ENCODE measurements at regions not wholly inside any gene's neighbourhood (a gene's known extent, or its start where the extent isn't known, plus 50 kb on each side); places are given as distances from the start of the nearest gene placed in this dataset.
"Not testable (repeated sequence)": the region's sequence is repeated elsewhere in the genome, so short reads cannot be mapped to it uniquely, and the experiment has no call there.

- H3K27ac ChIP-seq (ENCODE audit: low read length), result no peak overlapping the region
- H3K9me3 ChIP-seq (ENCODE audit: control insufficient read depth, low read length), result no peaks in the 10 kb centered on the region
- H3K4me1 ChIP-seq (ENCODE audit: control insufficient read depth, insufficient read depth, low read length), result no peaks in the 10 kb centered on the region
- H3K4me3 ChIP-seq (ENCODE audit: low read length), result no peak overlapping the region
- no peaks in the 10 kb centered on the region for H3K27me3 ChIP-seq (ENCODE audit: control insufficient read depth, insufficient read depth)
- DNase-seq (no peak), ATAC-seq (no peak)
- WGBS, result 80% methylated on average over 9 of the region's 9 CpGs
- intact Hi-C loops (cut with DNase I), result no loop called here
Observed at GRCh38 chr6:40152701-40153436, 218.6 kb upstream of the MOCS1 start.

GRCh38 chr6:40152196-40152595 is 217.9 kb upstream of the MOCS1 start:
- H3K27me3 ChIP-seq (ENCODE audit: control insufficient read depth, insufficient read depth), result no peaks in the 10 kb centered on the region
- no peak for DNase-seq

GRCh38 chr6:40148882-40149573 is 214.8 kb upstream of the MOCS1 start:
- no peak overlapping the region for H3K4me3 ChIP-seq (ENCODE audit: low read length)
- DNase-seq, result no peak
- H3K27ac ChIP-seq (ENCODE audit: low read length), result no peak overlapping the region
- no peaks in the 10 kb centered on the region for H3K27me3 ChIP-seq (ENCODE audit: control insufficient read depth, insufficient read depth)
- no peaks in the 10 kb centered on the region for H3K9me3 ChIP-seq (ENCODE audit: control insufficient read depth, low read length)
- no peaks in the 10 kb centered on the region for H3K4me1 ChIP-seq (ENCODE audit: control insufficient read depth, insufficient read depth, low read length)
- ATAC-seq, result no peak
- 76% methylated on average over 2 of the region's 2 CpGs for WGBS
- intact Hi-C loops (cut with DNase I), result no loop called here

More at GRCh38 chr6:40152196-40152595, 217.9 kb upstream of the MOCS1 start:
- H3K9me3 ChIP-seq (ENCODE audit: control insufficient read depth, low read length), result no peaks in the 10 kb centered on the region
- H3K4me1 ChIP-seq (ENCODE audit: control insufficient read depth, insufficient read depth, low read length), result no peaks in the 10 kb centered on the region
- no peak for ATAC-seq
- H3K4me3 ChIP-seq (ENCODE audit: low read length), result no peak overlapping the region
- no peak overlapping the region for H3K27ac ChIP-seq (ENCODE audit: low read length)
- intact Hi-C loops (cut with DNase I), result no loop called here

- Histone ChIP-seq H3K9me3 (ENCODE audit: control insufficient read depth, low read length) (no peaks in the 10 kb centered on the region), H3K27ac (ENCODE audit: low read length) (no peak overlapping the region), H3K4me3 (ENCODE audit: low read length) (no peak overlapping the region), H3K27me3 (ENCODE audit: control insufficient read depth, insufficient read depth) (no peaks in the 10 kb centered on the region), H3K4me1 (ENCODE audit: control insufficient read depth, insufficient read depth, low read length) (no peaks in the 10 kb centered on the region)
- intact Hi-C loops (cut with DNase I), result no loop called here
- ATAC-seq, result no peak
- WGBS, result 66% methylated on average over 3 of the region's 3 CpGs
- no peak for DNase-seq
Observed at GRCh38 chr6:40146902-40147301, 212.6 kb upstream of the MOCS1 start.

- intact Hi-C loops (cut with DNase I), result no loop called here
- ATAC-seq (no peak), DNase-seq (no peak)
- no peak overlapping the region for H3K4me3 ChIP-seq (ENCODE audit: low read length)
- no peaks in the 10 kb centered on the region for H3K4me1 ChIP-seq (ENCODE audit: control insufficient read depth, insufficient read depth, low read length)
- H3K9me3 ChIP-seq (ENCODE audit: control insufficient read depth, low read length), result no peaks in the 10 kb centered on the region
- H3K27ac ChIP-seq (ENCODE audit: low read length), result no peak overlapping the region
- peaks cover 3% of the 10 kb centered on the region for H3K27me3 ChIP-seq (ENCODE audit: control insufficient read depth, insufficient read depth)
- WGBS, result 82% methylated on average over 2 of the region's 2 CpGs
Observed at GRCh38 chr6:40139447-40139846, 205.2 kb upstream of the MOCS1 start.

- ATAC-seq, result no peak
Observed at GRCh38 chr6:40138273-40138720, 204.0 kb upstream of the MOCS1 start.

GRCh38 chr6:40135491-40136072 is 201.3 kb upstream of the MOCS1 start:
- Histone ChIP-seq H3K4me3 (ENCODE audit: low read length) (no peak overlapping the region), H3K9me3 (ENCODE audit: control insufficient read depth, low read length) (no peaks in the 10 kb centered on the region), H3K27ac (ENCODE audit: low read length) (no peak overlapping the region), H3K4me1 (ENCODE audit: control insufficient read depth, insufficient read depth, low read length) (no peaks in the 10 kb centered on the region), H3K27me3 (ENCODE audit: control insufficient read depth, insufficient read depth) (peaks cover 2% of the 10 kb centered on the region)
- ATAC-seq (no peak), DNase-seq (no peak)
- intact Hi-C loops (cut with DNase I), result no loop called here
- 64% methylated on average over 6 of the region's 6 CpGs for WGBS

More at GRCh38 chr6:40138273-40138720, 204.0 kb upstream of the MOCS1 start:
- H3K9me3 ChIP-seq (ENCODE audit: control insufficient read depth, low read length), result no peaks in the 10 kb centered on the region
- DNase-seq, result no peak
- peaks cover 3% of the 10 kb centered on the region for H3K27me3 ChIP-seq (ENCODE audit: control insufficient read depth, insufficient read depth)
- H3K4me3 ChIP-seq (ENCODE audit: low read length), result no peak overlapping the region
- H3K4me1 ChIP-seq (ENCODE audit: control insufficient read depth, insufficient read depth, low read length), result no peaks in the 10 kb centered on the region
- WGBS, result 79% methylated on average over 4 of the region's 4 CpGs
- no peak overlapping the region for H3K27ac ChIP-seq (ENCODE audit: low read length)
- intact Hi-C loops (cut with DNase I), result no loop called here

- DNase-seq; H3K4me3 ChIP-seq (ENCODE audit: low read length); H3K4me1 ChIP-seq (ENCODE audit: control insufficient read depth, insufficient read depth, low read length); H3K27ac ChIP-seq (ENCODE audit: low read length); ATAC-seq; H3K9me3 ChIP-seq (ENCODE audit: control insufficient read depth, low read length); intact Hi-C loops (cut with DNase I); H3K27me3 ChIP-seq (ENCODE audit: control insufficient read depth, insufficient read depth): not testable (repeated sequence)
- WGBS, result 93% methylated on average over 20 of the region's 20 CpGs
Observed at GRCh38 chr6:40133981-40134380, 199.7 kb upstream of the MOCS1 start.

GRCh38 chr6:40131675-40132074 is 197.4 kb upstream of the MOCS1 start:
- intact Hi-C loops (cut with DNase I), result no loop called here
- DNase-seq, result no peak
- Histone ChIP-seq H3K4me1 (ENCODE audit: control insufficient read depth, insufficient read depth, low read length) (no peaks in the 10 kb centered on the region), H3K9me3 (ENCODE audit: control insufficient read depth, low read length) (no peaks in the 10 kb centered on the region), H3K27ac (ENCODE audit: low read length) (no peak overlapping the region), H3K4me3 (ENCODE audit: low read length) (no peak overlapping the region), H3K27me3 (ENCODE audit: control insufficient read depth, insufficient read depth) (no peaks in the 10 kb centered on the region)
- 63% methylated on average over 2 of the region's 2 CpGs for WGBS
- no peak for ATAC-seq

- Histone ChIP-seq H3K27me3 (ENCODE audit: control insufficient read depth, insufficient read depth) (no peaks in the 10 kb centered on the region), H3K4me3 (ENCODE audit: low read length) (no peak overlapping the region), H3K4me1 (ENCODE audit: control insufficient read depth, insufficient read depth, low read length) (no peaks in the 10 kb centered on the region), H3K27ac (ENCODE audit: low read length) (no peak overlapping the region), H3K9me3 (ENCODE audit: control insufficient read depth, low read length) (no peaks in the 10 kb centered on the region)
- ATAC-seq (no peak), DNase-seq (no peak)
- 75% methylated on average over 2 of the region's 2 CpGs for WGBS
- intact Hi-C loops (cut with DNase I), result no loop called here
Observed at GRCh38 chr6:40128127-40128526, 193.9 kb upstream of the MOCS1 start.

GRCh38 chr6:40125680-40126394 is 191.6 kb upstream of the MOCS1 start:
- no peaks in the 10 kb centered on the region for H3K4me1 ChIP-seq (ENCODE audit: control insufficient read depth, insufficient read depth, low read length)
- intact Hi-C loops (cut with DNase I), result no loop called here
- WGBS, result 68% methylated on average over 3 of the region's 3 CpGs
- ATAC-seq (no peak), DNase-seq (no peak)
- no peak overlapping the region for H3K4me3 ChIP-seq (ENCODE audit: low read length)
- H3K9me3 ChIP-seq (ENCODE audit: control insufficient read depth, low read length), result no peaks in the 10 kb centered on the region
- H3K27me3 ChIP-seq (ENCODE audit: control insufficient read depth, insufficient read depth), result no peaks in the 10 kb centered on the region
- H3K27ac ChIP-seq (ENCODE audit: low read length), result no peak overlapping the region

All from right cardiac atrium (tissue), 5 donors.